HEK293 (cell line): ENCODE measurements at regions not wholly inside any gene's neighbourhood (a gene's known extent, or its start where the extent isn't known, plus 50 kb on each side); places are given as distances from the start of the nearest gene placed in this dataset.

Experiments used
- CTCF ChIA-PET: fragments of 350-600 bp; formaldehyde crosslinking; extraction: SDS; loops from one replicate; lab custom pipeline; 2021; ENCODE audit warnings: antibody characterized with exemption; lab: Yijun Ruan, JAX
- POLR2A ChIA-PET: fragments of 300-600 bp; formaldehyde crosslinking; extraction: SDS; loops from one replicate; lab custom pipeline; 2020; ENCODE audit warnings: antibody characterized with exemption, inconsistent platforms; lab: Yijun Ruan, JAX
- H3K27ac ChIP-seq: fragments of 200-500 bp; sonication (Bioruptor generic); 2 replicates; pipeline ENCODE4 v1.5.1; 2014; ENCODE audit warnings: low read depth, low read length, control low read depth, inconsistent platforms; ENCODE audit errors: extremely low read depth
- H3K36me3 ChIP-seq, 2 experiments: fragments of 200-500 bp in 1 of 2; sonication (Bioruptor generic) in 1 of 2; 1 replicate in 1 of 2; 2 replicates in 1 of 2; pipeline ENCODE4 v1.5.1; 2014 to 2017; ENCODE audit warnings: inconsistent platforms in 2 of 2, low read length in 2 of 2; ENCODE audit not compliant: control insufficient read depth in 2 of 2, insufficient read depth in 1 of 2
- H3K4me1 ChIP-seq: fragments of 200-500 bp; sonication (Bioruptor generic); 2 replicates; pipeline ENCODE4 v1.5.1; 2014; ENCODE audit warnings: mild to moderate bottlenecking, low read length, inconsistent platforms; ENCODE audit not compliant: control insufficient read depth, insufficient read depth
- H3K4me3 ChIP-seq: 2 replicates; pipeline ENCODE4 v1.5.1; 2011; ENCODE audit warnings: low read depth, mild to moderate bottlenecking, control low read depth, low read length, moderate library complexity
- H3K9me3 ChIP-seq: fragments of 200-500 bp; sonication (Bioruptor generic); 2 replicates; pipeline ENCODE4 v1.5.1; 2014; ENCODE audit warnings: low read depth, low read length, inconsistent platforms; ENCODE audit not compliant: control insufficient read depth, insufficient read depth
- HOXD13 ChIP-seq: sonication (generic); formaldehyde crosslinking; IDR thresholded peaks from 2 replicates; pipeline ENCODE4 v1.8.0; 2022; ENCODE audit warnings: missing genetic modification reagents, borderline replicate concordance
- MEIS1 ChIP-seq: sonication (generic); formaldehyde crosslinking; IDR thresholded peaks from 2 replicates; pipeline ENCODE4 v1.8.1; 2022; ENCODE audit warnings: missing genetic modification reagents, mild to moderate bottlenecking, borderline replicate concordance
- PRDM6 ChIP-seq: fragments of 450-650 bp; formaldehyde crosslinking; IDR thresholded peaks from 2 replicates; pipeline ENCODE4 v1.5.1; 2017; ENCODE audit warnings: missing biosample characterization, missing genetic modification characterization
- REST ChIP-seq: fragments of 450-650 bp; formaldehyde crosslinking; IDR thresholded peaks from 2 replicates; pipeline ENCODE4 v1.5.1; 2016; ENCODE audit warnings: missing biosample characterization, missing genetic modification characterization
- SALL2 ChIP-seq: fragments of 450-650 bp; formaldehyde crosslinking; IDR thresholded peaks from 2 replicates; pipeline ENCODE4 v1.5.0; 2017; ENCODE audit warnings: missing biosample characterization, mild to moderate bottlenecking, missing genetic modification characterization, borderline replicate concordance
- ZBTB26 ChIP-seq: fragments of 450-650 bp; formaldehyde crosslinking; optimal IDR thresholded peaks from 2 replicates; pipeline ENCODE3; 2016; ENCODE audit warnings: missing biosample characterization, mild to moderate bottlenecking, missing genetic modification characterization
- ZNF18 ChIP-seq: fragments of 450-650 bp; formaldehyde crosslinking; IDR thresholded peaks from 2 replicates; pipeline ENCODE4 v1.5.1; 2016; ENCODE audit warnings: missing biosample characterization, missing genetic modification characterization
- ZNF266 ChIP-seq: fragments of 450-650 bp; formaldehyde crosslinking; IDR thresholded peaks from 2 replicates; pipeline ENCODE4 v1.5.1; 2016; ENCODE audit warnings: missing biosample characterization, missing genetic modification characterization, low read depth
- ZNF404 ChIP-seq: fragments of 450-650 bp; formaldehyde crosslinking; IDR thresholded peaks from 2 replicates; pipeline ENCODE4 v1.5.1; 2017; ENCODE audit warnings: missing biosample characterization, missing genetic modification characterization
- ZNF488 ChIP-seq: fragments of 450-650 bp; formaldehyde crosslinking; IDR thresholded peaks from 2 replicates; pipeline ENCODE4 v1.5.1; 2016; ENCODE audit warnings: missing biosample characterization, missing genetic modification characterization
- ZNF548 ChIP-seq: fragments of 450-650 bp; formaldehyde crosslinking; IDR thresholded peaks from 2 replicates; pipeline ENCODE4 v1.5.1; 2016; ENCODE audit warnings: missing biosample characterization, missing genetic modification characterization
- ZNF571 ChIP-seq: fragments of 450-650 bp; formaldehyde crosslinking; IDR thresholded peaks from 2 replicates; pipeline ENCODE4 v1.5.0; 2017; ENCODE audit warnings: missing biosample characterization, missing genetic modification characterization
- ZNF639 ChIP-seq: fragments of 450-650 bp; formaldehyde crosslinking; IDR thresholded peaks from 2 replicates; pipeline ENCODE4 v1.5.1; 2016; ENCODE audit warnings: missing biosample characterization, missing genetic modification characterization
- ZNF664 ChIP-seq: fragments of 450-650 bp; formaldehyde crosslinking; IDR thresholded peaks from 2 replicates; pipeline ENCODE4 v1.5.1; 2016; ENCODE audit warnings: missing biosample characterization, missing genetic modification characterization
- ZNF670 ChIP-seq: fragments of 450-650 bp; formaldehyde crosslinking; IDR thresholded peaks from 2 replicates; pipeline ENCODE4 v1.5.1; 2016; ENCODE audit warnings: missing biosample characterization, missing genetic modification characterization, low read depth
- ZNF768 ChIP-seq: fragments of 450-650 bp; formaldehyde crosslinking; IDR thresholded peaks from 2 replicates; pipeline ENCODE4 v1.5.1; 2018; ENCODE audit warnings: missing biosample characterization, mild to moderate bottlenecking, missing genetic modification characterization
- ZSCAN30 ChIP-seq: fragments of 450-650 bp; IDR thresholded peaks from 2 replicates; pipeline ENCODE4 v1.5.1; 2018; ENCODE audit warnings: missing biosample characterization, mild to moderate bottlenecking, missing genetic modification characterization, moderate library complexity
- TF ChIP-seq, protein P1 (sequence below): fragments of 450-650 bp; formaldehyde crosslinking; IDR thresholded peaks from 2 replicates; pipeline ENCODE4 v1.5.1; 2017; ENCODE audit warnings: missing biosample characterization, missing genetic modification characterization
- TF ChIP-seq, protein P2 (sequence below): fragments of 450-650 bp; formaldehyde crosslinking; IDR thresholded peaks from 2 replicates; pipeline ENCODE4 v1.5.1; 2016; ENCODE audit warnings: missing biosample characterization, missing genetic modification characterization
- TF ChIP-seq, protein P3 (sequence below): fragments of 450-650 bp; formaldehyde crosslinking; conservative IDR thresholded peaks from 2 replicates; pipeline ENCODE4 v1.5.1; 2016; ENCODE audit warnings: low read depth, missing biosample characterization, missing genetic modification characterization

DNA sequence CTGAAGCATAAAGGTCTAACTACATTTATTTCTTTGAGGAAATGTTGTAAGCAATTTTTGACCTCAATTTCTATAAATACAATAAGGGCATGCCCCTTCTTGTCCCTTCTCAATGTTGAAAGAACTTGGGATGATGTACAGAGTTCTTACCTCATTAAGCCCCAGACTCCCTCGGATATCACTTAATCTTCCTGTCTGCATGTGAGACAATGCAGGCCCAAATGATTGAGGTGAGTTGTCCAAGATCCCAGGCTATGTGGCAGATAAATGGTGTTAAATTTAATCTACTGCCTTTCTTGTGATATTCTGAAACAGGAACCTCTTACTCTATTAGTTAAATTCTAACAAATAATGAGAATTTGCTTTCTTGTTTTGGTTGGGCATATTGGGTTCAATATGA lies 1073.4 kb upstream of the GYPC start (continued):
- TF ChIP-seq ZNF664 (tag by site-specific recombination): no peak
- no peak for TF ChIP-seq ZNF18
- TF ChIP-seq, protein P1, sequence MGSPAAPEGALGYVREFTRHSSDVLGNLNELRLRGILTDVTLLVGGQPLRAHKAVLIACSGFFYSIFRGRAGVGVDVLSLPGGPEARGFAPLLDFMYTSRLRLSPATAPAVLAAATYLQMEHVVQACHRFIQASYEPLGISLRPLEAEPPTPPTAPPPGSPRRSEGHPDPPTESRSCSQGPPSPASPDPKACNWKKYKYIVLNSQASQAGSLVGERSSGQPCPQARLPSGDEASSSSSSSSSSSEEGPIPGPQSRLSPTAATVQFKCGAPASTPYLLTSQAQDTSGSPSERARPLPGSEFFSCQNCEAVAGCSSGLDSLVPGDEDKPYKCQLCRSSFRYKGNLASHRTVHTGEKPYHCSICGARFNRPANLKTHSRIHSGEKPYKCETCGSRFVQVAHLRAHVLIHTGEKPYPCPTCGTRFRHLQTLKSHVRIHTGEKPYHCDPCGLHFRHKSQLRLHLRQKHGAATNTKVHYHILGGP (tag by site-specific recombination): no peak
- TF ChIP-seq REST: no peak
- TF ChIP-seq ZNF488 (tag by site-specific recombination): no peak
- TF ChIP-seq HOXD13 (CRISPR knock-in tag): no peak
- TF ChIP-seq, protein P2, sequence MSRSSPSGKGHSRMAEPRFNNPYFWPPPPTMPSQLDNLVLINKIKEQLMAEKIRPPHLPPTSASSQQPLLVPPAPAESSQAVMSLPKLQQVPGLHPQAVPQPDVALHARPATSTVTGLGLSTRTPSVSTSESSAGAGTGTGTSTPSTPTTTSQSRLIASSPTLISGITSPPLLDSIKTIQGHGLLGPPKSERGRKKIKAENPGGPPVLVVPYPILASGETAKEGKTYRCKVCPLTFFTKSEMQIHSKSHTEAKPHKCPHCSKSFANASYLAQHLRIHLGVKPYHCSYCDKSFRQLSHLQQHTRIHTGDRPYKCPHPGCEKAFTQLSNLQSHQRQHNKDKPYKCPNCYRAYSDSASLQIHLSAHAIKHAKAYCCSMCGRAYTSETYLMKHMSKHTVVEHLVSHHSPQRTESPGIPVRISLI (tag by site-specific recombination): no peak
- no peak for TF ChIP-seq ZNF548 (tag by site-specific recombination)
- no peak for TF ChIP-seq ZNF768 (tag by site-specific recombination)
- TF ChIP-seq ZSCAN30: no peak
- no peak for TF ChIP-seq MEIS1

- CTCF ChIA-PET: interaction anchor here (0.6 kb wide), 1 partner anchor 463 kb away, joined by 4 read pairs; no protein-coding TSS in a partner anchor
Observed at GRCh38 chr2:125584732-125585131, 1071.2 kb upstream of the GYPC start.

More at GRCh38 chr2:125584732-125585131, 1071.2 kb upstream of the GYPC start:
- TF ChIP-seq ZNF266 (tag by site-specific recombination) (no peak), ZBTB26 (tag by site-specific recombination) (no peak), ZNF404 (tag by site-specific recombination) (no peak), SALL2 (no peak), ZNF571 (no peak), ZNF639 (no peak), PRDM6 (tag by site-specific recombination) (no peak), ZNF670 (tag by site-specific recombination) (no peak)
- TF ChIP-seq, protein P3, sequence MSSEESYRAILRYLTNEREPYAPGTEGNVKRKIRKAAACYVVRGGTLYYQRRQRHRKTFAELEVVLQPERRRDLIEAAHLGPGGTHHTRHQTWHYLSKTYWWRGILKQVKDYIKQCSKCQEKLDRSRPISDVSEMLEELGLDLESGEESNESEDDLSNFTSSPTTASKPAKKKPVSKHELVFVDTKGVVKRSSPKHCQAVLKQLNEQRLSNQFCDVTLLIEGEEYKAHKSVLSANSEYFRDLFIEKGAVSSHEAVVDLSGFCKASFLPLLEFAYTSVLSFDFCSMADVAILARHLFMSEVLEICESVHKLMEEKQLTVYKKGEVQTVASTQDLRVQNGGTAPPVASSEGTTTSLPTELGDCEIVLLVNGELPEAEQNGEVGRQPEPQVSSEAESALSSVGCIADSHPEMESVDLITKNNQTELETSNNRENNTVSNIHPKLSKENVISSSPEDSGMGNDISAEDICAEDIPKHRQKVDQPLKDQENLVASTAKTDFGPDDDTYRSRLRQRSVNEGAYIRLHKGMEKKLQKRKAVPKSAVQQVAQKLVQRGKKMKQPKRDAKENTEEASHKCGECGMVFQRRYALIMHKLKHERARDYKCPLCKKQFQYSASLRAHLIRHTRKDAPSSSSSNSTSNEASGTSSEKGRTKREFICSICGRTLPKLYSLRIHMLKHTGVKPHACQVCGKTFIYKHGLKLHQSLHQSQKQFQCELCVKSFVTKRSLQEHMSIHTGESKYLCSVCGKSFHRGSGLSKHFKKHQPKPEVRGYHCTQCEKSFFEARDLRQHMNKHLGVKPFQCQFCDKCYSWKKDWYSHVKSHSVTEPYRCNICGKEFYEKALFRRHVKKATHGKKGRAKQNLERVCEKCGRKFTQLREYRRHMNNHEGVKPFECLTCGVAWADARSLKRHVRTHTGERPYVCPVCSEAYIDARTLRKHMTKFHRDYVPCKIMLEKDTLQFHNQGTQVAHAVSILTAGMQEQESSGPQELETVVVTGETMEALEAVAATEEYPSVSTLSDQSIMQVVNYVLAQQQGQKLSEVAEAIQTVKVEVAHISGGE: no peak
- TF ChIP-seq, all 188 proteins: peak for 0
- Histone ChIP-seq H3K27ac (no peak overlapping the region), H3K36me3 (no peaks in the 10 kb centered on the region), H3K9me3 (no peaks in the 10 kb centered on the region), H3K4me3 (no peak overlapping the region), H3K4me1 (no peaks in the 10 kb centered on the region)
- POLR2A ChIA-PET: no interaction called here
